Uterus (tissue), 2 donors: ENCODE measurements at regions not wholly inside any gene's neighbourhood (a gene's known extent, or its start where the extent isn't known, plus 50 kb on each side); places are given as distances from the start of the nearest gene placed in this dataset.

ENCODE experiments used
- POLR2A ChIP-seq, 2 donors: fragments of 450-650 bp; IDR thresholded peaks; one replicate each; pipeline ENCODE4 v1.6.1; 2016; ENCODE audit warnings: antibody characterized with exemption in 2 of 2, mild to moderate bottlenecking in 1 of 2, moderate library complexity in 1 of 2
- TF ChIP-seq, protein P1 (sequence below), 4 experiments: fragments of 200-600 bp in 2 of 4; fragments of 450-650 bp in 2 of 4; sonication (generic) in 2 of 4; IDR thresholded peaks; one replicate each; pipeline ENCODE4 v1.5.1; 2016 to 2019; ENCODE audit warnings: antibody characterized with exemption in 4 of 4, mild to moderate bottlenecking in 2 of 4, moderate library complexity in 1 of 4

DNA sequence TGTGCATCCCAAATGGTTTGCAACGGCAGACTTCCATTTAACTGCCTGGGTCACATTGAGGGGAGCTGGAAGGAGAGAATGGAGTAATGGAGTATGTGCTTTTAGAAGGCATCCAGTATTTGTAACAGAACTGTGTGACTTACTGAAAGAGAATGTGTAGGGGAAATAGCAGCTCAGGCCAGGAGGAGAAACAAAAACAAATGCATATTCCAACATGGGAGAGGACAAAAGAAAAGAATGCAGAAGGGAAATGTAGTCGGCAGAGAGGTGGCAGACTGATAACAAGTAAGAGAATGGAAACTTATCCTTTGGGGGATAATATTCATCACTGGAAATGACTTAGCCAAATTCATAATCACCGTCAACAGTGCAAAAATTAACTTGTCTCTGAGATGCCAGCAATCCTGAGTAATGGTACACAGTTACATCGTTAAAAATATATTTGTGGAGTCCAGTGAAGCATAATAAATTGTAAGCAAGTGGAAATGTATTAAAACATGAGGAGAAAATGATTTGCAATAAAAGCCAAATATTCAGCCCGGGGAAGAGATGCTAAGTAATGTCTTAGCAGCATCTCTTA, 294.9 kb upstream of the SGO1 start:
- TF ChIP-seq POLR2A (IDR thresholded peaks at IDR 0.05), result no peak
- TF ChIP-seq, protein P1, sequence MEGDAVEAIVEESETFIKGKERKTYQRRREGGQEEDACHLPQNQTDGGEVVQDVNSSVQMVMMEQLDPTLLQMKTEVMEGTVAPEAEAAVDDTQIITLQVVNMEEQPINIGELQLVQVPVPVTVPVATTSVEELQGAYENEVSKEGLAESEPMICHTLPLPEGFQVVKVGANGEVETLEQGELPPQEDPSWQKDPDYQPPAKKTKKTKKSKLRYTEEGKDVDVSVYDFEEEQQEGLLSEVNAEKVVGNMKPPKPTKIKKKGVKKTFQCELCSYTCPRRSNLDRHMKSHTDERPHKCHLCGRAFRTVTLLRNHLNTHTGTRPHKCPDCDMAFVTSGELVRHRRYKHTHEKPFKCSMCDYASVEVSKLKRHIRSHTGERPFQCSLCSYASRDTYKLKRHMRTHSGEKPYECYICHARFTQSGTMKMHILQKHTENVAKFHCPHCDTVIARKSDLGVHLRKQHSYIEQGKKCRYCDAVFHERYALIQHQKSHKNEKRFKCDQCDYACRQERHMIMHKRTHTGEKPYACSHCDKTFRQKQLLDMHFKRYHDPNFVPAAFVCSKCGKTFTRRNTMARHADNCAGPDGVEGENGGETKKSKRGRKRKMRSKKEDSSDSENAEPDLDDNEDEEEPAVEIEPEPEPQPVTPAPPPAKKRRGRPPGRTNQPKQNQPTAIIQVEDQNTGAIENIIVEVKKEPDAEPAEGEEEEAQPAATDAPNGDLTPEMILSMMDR (IDR thresholded peaks at IDR 0.05), result no peak
